ENCODE measurements at regions not wholly inside any gene's neighbourhood (a gene's known extent, or its start where the extent isn't known, plus 50 kb on each side); places are given as distances from the start of the nearest gene placed in this dataset.

DNA sequence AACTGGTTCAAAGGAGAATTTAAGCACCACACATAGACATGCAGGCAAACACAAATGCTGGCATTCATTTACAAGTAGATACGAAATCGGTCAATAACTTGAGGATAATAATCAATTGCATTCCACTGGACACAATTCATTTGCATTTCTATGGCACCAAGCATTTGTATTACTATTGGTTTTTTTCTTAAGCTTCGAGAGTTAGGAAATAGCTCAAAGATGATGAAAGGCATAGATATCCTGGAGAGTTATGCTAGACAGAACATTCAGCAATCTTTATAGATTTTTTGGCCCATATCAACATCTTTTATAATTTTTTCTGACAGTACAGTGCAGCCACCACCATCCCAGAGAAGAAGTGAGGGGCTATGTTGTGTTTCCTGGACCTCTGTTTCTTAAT lies 544.4 kb downstream of the MIAT start:
- Histone ChIP-seq H2AFZ (ENCODE audit: insufficient read depth, low read depth, low read length, poor library complexity, severe bottlenecking) (no peak overlapping the region), H3K4me1 (ENCODE audit: control insufficient read depth in 2 of 2, insufficient read depth in 2 of 2, low read length in 2 of 2) (no peaks in the 10 kb centered on the region), H3K9ac (ENCODE audit: low read length) (no peak overlapping the region), H3K36me3 (replicated peaks in 1 of 2; ENCODE audit: control extremely low read depth in 1 of 2, control insufficient read depth in 1 of 2, extremely low read depth in 1 of 2, insufficient read depth in 2 of 2, low read length in 1 of 2) (no peaks in the 10 kb centered on the region), H3K4me3 (ENCODE audit: control extremely low read depth in 1 of 5, extremely low read depth in 1 of 5, insufficient read depth in 1 of 5, low read depth in 2 of 5, low read length in 4 of 5) (no peak overlapping the region), H3K9me3 (ENCODE audit: control extremely low read depth in 1 of 3, control insufficient read depth in 2 of 3, insufficient read depth in 1 of 3, low read length in 2 of 3) (peaks cover 0 to 3% (median 0%) of the 10 kb centered on the region in 3 donors), H3K4me2 (replicated peaks; ENCODE audit: low read depth, low read length, poor library complexity, severe bottlenecking) (no peak overlapping the region), H3K27me3 (replicated peaks in 1 of 4; ENCODE audit: control extremely low read depth in 1 of 4, control insufficient read depth in 3 of 4, insufficient read depth in 4 of 4, low read length in 3 of 4) (no peaks in the 10 kb centered on the region), H3K27ac (ENCODE audit: low read length in 2 of 2) (no peak overlapping the region), H3K79me2 (ENCODE audit: control insufficient read depth, insufficient read depth, low read length) (no peaks in the 10 kb centered on the region), H4K20me1 (ENCODE audit: control insufficient read depth, insufficient read depth, low read length, poor library complexity, severe bottlenecking) (no peaks in the 10 kb centered on the region)
- no peak overlapping the region for H3K4me3 Mint-ChIP-seq
- DNase-seq, result no peak
- H3K4me1 Mint-ChIP-seq, result no peaks in the 10 kb centered on the region
- WGBS (ENCODE audit: insufficient coverage), result no CpG with 5 or more reads among the region's 3 CpGs
- CTCF ChIA-PET, result no interaction called here
- POLR2A ChIA-PET, result no interaction called here
- peaks cover 3% of the 10 kb centered on the region for H3K9me3 Mint-ChIP-seq (ENCODE audit: insufficient read depth)
- TF ChIP-seq, protein P1, sequence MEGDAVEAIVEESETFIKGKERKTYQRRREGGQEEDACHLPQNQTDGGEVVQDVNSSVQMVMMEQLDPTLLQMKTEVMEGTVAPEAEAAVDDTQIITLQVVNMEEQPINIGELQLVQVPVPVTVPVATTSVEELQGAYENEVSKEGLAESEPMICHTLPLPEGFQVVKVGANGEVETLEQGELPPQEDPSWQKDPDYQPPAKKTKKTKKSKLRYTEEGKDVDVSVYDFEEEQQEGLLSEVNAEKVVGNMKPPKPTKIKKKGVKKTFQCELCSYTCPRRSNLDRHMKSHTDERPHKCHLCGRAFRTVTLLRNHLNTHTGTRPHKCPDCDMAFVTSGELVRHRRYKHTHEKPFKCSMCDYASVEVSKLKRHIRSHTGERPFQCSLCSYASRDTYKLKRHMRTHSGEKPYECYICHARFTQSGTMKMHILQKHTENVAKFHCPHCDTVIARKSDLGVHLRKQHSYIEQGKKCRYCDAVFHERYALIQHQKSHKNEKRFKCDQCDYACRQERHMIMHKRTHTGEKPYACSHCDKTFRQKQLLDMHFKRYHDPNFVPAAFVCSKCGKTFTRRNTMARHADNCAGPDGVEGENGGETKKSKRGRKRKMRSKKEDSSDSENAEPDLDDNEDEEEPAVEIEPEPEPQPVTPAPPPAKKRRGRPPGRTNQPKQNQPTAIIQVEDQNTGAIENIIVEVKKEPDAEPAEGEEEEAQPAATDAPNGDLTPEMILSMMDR (IDR thresholded peaks at IDR 0.05), result no peak
- no peak for TF ChIP-seq EZH2 (IDR thresholded peaks at IDR 0.05; ENCODE audit: borderline replicate concordance, insufficient read depth, low read depth, low read length, poor library complexity, severe bottlenecking)
- H3K27ac Mint-ChIP-seq, result no peak overlapping the region
- intact Hi-C loops (cut with micrococcal nuclease), result no loop called here
- ATAC-seq (ENCODE audit: low read depth), result no peak
- peaks cover 10% of the 10 kb centered on the region for H3K27me3 Mint-ChIP-seq

DNA sequence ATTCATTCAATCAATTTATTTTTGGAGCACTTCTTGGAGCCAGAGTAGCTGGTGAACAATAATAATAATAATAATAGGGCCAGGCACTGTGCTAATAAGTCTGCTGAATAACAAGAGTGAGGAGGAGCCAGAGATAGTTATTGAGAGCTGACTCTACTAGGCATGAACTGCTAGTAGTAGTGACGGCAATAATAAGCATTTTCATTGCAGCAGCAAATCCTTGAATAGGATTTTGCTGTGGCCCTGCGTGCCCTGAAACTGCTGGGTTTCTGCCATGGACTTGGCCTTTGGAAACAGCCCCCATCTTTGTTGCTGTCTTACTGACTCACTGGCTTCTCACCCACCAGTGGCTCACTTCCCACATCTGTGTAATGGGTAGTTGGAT lies 545.9 kb downstream of the MIAT start:
- no peak overlapping the region for H3K4me3 Mint-ChIP-seq
- H3K9me3 Mint-ChIP-seq (ENCODE audit: insufficient read depth), result no peaks in the 10 kb centered on the region
- Histone ChIP-seq H4K20me1 (ENCODE audit: control insufficient read depth, insufficient read depth, low read length, poor library complexity, severe bottlenecking) (no peaks in the 10 kb centered on the region), H3K9me3 (ENCODE audit: control extremely low read depth in 1 of 3, control insufficient read depth in 2 of 3, insufficient read depth in 1 of 3, low read length in 2 of 3) (peaks cover 0 to 3% (median 0%) of the 10 kb centered on the region in 3 donors), H3K27me3 (replicated peaks in 1 of 4; ENCODE audit: control extremely low read depth in 1 of 4, control insufficient read depth in 3 of 4, insufficient read depth in 4 of 4, low read length in 3 of 4) (no peaks in the 10 kb centered on the region), H3K4me2 (replicated peaks; ENCODE audit: low read depth, low read length, poor library complexity, severe bottlenecking) (no peak overlapping the region), H3K4me3 (ENCODE audit: control extremely low read depth in 1 of 5, extremely low read depth in 1 of 5, insufficient read depth in 1 of 5, low read depth in 2 of 5, low read length in 4 of 5) (no peak overlapping the region), H2AFZ (ENCODE audit: insufficient read depth, low read depth, low read length, poor library complexity, severe bottlenecking) (no peak overlapping the region), H3K4me1 (ENCODE audit: control insufficient read depth in 2 of 2, insufficient read depth in 2 of 2, low read length in 2 of 2) (no peaks in the 10 kb centered on the region), H3K9ac (ENCODE audit: low read length) (no peak overlapping the region), H3K79me2 (ENCODE audit: control insufficient read depth, insufficient read depth, low read length) (no peaks in the 10 kb centered on the region), H3K36me3 (replicated peaks in 1 of 2; ENCODE audit: control extremely low read depth in 1 of 2, control insufficient read depth in 1 of 2, extremely low read depth in 1 of 2, insufficient read depth in 2 of 2, low read length in 1 of 2) (no peaks in the 10 kb centered on the region), H3K27ac (ENCODE audit: low read length in 2 of 2) (no peak overlapping the region)
- CTCF ChIA-PET, result no interaction called here
- POLR2A ChIA-PET, result no interaction called here
- no peak for TF ChIP-seq EZH2 (IDR thresholded peaks at IDR 0.05; ENCODE audit: borderline replicate concordance, insufficient read depth, low read depth, low read length, poor library complexity, severe bottlenecking)
- H3K4me1 Mint-ChIP-seq, result no peaks in the 10 kb centered on the region
- 89% methylated on average over 2 of the region's 2 CpGs for WGBS (ENCODE audit: insufficient coverage)
- peaks cover 12% of the 10 kb centered on the region for H3K27me3 Mint-ChIP-seq
- no peak for DNase-seq
- H3K27ac Mint-ChIP-seq, result no peak overlapping the region
- no peak for ATAC-seq (ENCODE audit: low read depth)
- intact Hi-C loops (cut with micrococcal nuclease), result no loop called here
